HFFc6 (cell line): ENCODE measurements at regions not wholly inside any gene's neighbourhood (a gene's known extent, or its start where the extent isn't known, plus 50 kb on each side); places are given as distances from the start of the nearest gene placed in this dataset.

Source experiments
- DNase-seq: peaks from one replicate; pipeline ENCODE4 v3.0.0-alpha.2; 2018
- H3K27ac Mint-ChIP-seq: 2 replicates; pipeline ENCODE4 v1.8.0; 2020; ENCODE audit warnings: mild to moderate bottlenecking, mixed read lengths
- H3K27me3 Mint-ChIP-seq: 2 replicates; pipeline ENCODE4 v1.8.0; 2021; ENCODE audit warnings: mild to moderate bottlenecking, moderate library complexity, mixed read lengths; ENCODE audit not compliant: insufficient read depth
- H3K36me3 Mint-ChIP-seq: 2 replicates; pipeline ENCODE4 v1.8.0; 2021; ENCODE audit warnings: low read depth, mixed read lengths
- H3K4me1 Mint-ChIP-seq: 2 replicates; pipeline ENCODE4 v1.8.0; 2020; ENCODE audit warnings: low read depth, mixed read lengths
- H3K4me3 Mint-ChIP-seq: 2 replicates; pipeline ENCODE4 v1.8.0; 2020; ENCODE audit warnings: mild to moderate bottlenecking, moderate library complexity, mixed read lengths
- H3K9me3 Mint-ChIP-seq: 2 replicates; pipeline ENCODE4 v1.8.0; 2020; ENCODE audit warnings: mild to moderate bottlenecking, mixed read lengths
- TF ChIP-seq, protein P1 (sequence below): fragments of 200-600 bp; sonication (generic); IDR thresholded peaks from 2 replicates; pipeline ENCODE4 v1.5.0; 2021; ENCODE audit warnings: antibody characterized with exemption, mild to moderate bottlenecking

DNA sequence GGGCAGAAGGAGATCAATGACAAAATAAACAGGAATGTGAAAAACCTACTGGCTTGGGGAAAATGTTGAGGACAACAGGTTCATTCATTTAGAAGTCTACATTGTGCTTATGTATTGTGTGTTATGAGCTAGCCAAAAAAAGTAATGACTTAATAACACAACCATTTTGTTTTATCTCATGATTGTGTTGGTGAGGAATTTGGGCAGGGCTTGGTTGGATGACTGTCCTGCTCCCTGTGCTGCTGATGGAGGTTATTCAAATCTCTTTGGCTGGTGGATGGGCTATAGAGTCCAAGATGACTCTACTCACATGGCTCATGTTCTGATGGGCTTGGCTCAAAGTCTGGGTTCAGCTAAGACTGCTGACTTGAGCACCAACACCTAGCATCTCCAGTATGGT lies 116.3 kb downstream of the HS3ST1 start:
- Mint-ChIP-seq H3K27ac (no peak overlapping the region), H3K4me3 (no peak overlapping the region), H3K4me1 (no peaks in the 10 kb centered on the region), H3K36me3 (no peaks in the 10 kb centered on the region), H3K9me3 (peaks cover 53% of the 10 kb centered on the region), H3K27me3 (no peaks in the 10 kb centered on the region; the same call in 1 of the 2 replicates)
- TF ChIP-seq, protein P1, sequence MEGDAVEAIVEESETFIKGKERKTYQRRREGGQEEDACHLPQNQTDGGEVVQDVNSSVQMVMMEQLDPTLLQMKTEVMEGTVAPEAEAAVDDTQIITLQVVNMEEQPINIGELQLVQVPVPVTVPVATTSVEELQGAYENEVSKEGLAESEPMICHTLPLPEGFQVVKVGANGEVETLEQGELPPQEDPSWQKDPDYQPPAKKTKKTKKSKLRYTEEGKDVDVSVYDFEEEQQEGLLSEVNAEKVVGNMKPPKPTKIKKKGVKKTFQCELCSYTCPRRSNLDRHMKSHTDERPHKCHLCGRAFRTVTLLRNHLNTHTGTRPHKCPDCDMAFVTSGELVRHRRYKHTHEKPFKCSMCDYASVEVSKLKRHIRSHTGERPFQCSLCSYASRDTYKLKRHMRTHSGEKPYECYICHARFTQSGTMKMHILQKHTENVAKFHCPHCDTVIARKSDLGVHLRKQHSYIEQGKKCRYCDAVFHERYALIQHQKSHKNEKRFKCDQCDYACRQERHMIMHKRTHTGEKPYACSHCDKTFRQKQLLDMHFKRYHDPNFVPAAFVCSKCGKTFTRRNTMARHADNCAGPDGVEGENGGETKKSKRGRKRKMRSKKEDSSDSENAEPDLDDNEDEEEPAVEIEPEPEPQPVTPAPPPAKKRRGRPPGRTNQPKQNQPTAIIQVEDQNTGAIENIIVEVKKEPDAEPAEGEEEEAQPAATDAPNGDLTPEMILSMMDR: no peak
- no peak for DNase-seq

DNA sequence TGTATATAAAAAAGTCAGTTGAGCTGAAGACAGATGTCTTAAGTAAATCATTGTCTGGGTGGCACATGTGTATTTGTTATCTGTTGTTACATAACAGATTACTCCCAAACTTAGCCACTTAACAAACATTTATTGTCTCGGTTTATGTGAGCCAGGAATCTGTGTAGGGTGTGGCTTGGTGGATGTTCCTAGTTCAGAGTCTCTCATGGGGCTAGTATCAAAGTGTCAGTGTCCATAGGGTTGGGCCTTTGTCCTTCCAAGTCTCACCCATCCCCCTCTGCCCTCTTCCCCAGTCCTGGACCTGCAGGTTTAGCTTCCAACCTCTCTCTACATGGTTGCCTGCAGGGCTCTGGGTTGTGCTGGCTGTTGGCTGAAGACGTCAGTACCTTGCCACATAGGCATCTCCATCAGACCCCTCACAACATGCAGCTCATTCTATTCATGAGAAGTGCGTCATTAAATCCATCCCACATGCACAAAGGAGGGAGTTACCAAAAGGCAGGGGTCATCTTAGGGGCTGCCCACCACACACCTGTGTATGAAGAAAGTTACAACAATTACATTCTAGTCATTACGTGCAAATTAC lies 127.5 kb downstream of the HS3ST1 start:
- no peak overlapping the region for H3K27ac Mint-ChIP-seq
- H3K4me1 Mint-ChIP-seq: no peaks in the 10 kb centered on the region
- TF ChIP-seq, protein P1: no peak
- H3K27me3 Mint-ChIP-seq: no peaks in the 10 kb centered on the region
- H3K36me3 Mint-ChIP-seq: no peaks in the 10 kb centered on the region; the same call in 1 of the 2 replicates
- no peak for DNase-seq
- peaks cover 56% of the 10 kb centered on the region for H3K9me3 Mint-ChIP-seq
- no peak overlapping the region for H3K4me3 Mint-ChIP-seq

DNA sequence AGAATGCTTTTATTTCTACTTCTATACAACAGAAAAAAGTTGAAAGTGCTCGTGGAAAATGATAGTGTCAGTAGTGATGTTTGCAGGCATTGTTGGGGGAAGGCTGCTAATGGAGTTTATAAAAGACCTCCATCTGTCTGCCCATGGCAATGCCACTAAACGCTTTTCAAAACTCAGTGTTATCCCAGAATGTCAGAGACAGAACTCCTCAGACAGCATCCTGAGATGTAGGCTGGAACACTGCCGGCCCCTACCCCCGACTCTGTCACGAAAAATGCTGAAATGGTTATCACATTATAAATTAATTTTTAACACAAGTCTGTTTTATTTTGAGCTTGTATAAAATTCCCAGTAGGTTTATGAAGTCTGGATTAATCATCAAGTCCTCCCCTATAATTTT lies 128.9 kb downstream of the HS3ST1 start:
- Mint-ChIP-seq H3K4me3 (no peak overlapping the region), H3K9me3 (peaks cover 50% of the 10 kb centered on the region), H3K27ac (no peak overlapping the region), H3K4me1 (no peaks in the 10 kb centered on the region), H3K36me3 (no peaks in the 10 kb centered on the region), H3K27me3 (no peaks in the 10 kb centered on the region)
- TF ChIP-seq, protein P1: no peak
- no peak for DNase-seq

DNA sequence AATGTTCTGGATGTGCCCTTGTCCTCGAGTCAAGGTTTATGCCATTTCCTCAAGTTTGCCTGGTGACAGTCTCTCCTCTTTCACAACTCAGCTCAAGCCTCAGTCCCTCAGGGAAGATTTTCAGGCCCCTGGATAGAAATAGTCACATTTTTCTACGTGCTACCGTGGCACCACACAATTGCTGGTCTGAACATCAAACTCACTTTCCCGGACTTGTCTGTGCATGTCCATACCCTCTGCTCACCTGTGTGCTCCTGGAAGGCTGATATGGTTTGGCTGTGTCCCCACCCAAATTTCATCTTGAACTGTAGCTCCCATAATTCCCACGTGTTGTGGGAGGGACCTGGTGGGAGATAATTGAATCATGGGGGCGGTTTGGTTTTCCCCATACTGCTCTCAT lies 129.7 kb downstream of the HS3ST1 start:
- Mint-ChIP-seq H3K4me3 (no peak overlapping the region), H3K9me3 (peaks cover 49% of the 10 kb centered on the region), H3K36me3 (no peaks in the 10 kb centered on the region), H3K27ac (no peak overlapping the region), H3K4me1 (no peaks in the 10 kb centered on the region), H3K27me3 (no peaks in the 10 kb centered on the region)
- no peak for DNase-seq
- TF ChIP-seq, protein P1: no peak

DNA sequence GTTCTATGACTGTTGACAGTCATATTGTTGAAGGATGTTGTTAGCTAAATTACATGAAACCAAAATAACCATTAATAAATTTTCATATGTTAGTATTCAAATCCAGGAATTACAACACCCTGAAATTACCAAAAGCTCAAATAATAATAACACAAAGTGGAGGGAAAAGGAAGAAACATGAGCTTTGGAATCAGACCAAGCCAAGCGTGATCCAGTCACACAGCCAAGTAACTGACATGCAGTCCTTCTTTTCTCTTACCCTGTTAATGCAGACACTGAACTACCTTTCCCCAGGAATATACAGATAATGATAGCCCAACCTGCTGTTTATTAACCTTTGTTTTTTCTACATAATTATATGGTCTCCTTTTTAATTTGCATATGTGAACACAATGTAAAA lies 130.2 kb downstream of the HS3ST1 start:
- TF ChIP-seq, protein P1: no peak
- peaks cover 49% of the 10 kb centered on the region for H3K9me3 Mint-ChIP-seq
- H3K27me3 Mint-ChIP-seq: no peaks in the 10 kb centered on the region
- no peaks in the 10 kb centered on the region for H3K36me3 Mint-ChIP-seq
- no peak overlapping the region for H3K4me3 Mint-ChIP-seq
- H3K27ac Mint-ChIP-seq: no peak overlapping the region
- DNase-seq: no peak
- no peaks in the 10 kb centered on the region for H3K4me1 Mint-ChIP-seq

DNA sequence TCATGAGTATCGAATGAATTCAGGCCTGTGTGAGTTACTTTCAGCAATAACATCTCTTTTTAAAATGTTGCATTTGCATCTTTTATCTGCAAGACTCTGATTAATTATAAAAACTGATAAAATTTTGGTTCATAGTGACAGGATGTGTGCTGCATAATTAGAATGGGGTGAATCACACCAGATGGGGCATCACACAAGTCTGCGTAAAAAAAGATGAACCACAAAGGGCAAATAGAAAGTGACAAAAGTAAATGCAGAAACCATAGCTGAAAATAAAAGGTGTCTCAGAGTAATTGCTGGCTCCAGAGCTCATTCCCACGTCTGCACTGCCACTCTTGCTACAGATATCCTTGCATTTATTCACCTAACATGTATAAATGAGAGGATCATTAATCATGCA lies 131.1 kb downstream of the HS3ST1 start:
- no peak for DNase-seq
- TF ChIP-seq, protein P1: no peak
- Mint-ChIP-seq H3K4me3 (no peak overlapping the region), H3K27me3 (no peaks in the 10 kb centered on the region), H3K27ac (no peak overlapping the region), H3K9me3 (peaks cover 48% of the 10 kb centered on the region), H3K4me1 (no peaks in the 10 kb centered on the region), H3K36me3 (no peaks in the 10 kb centered on the region)
